ENCODE measurements at regions not wholly inside any gene's neighbourhood (a gene's known extent, or its start where the extent isn't known, plus 50 kb on each side); places are given as distances from the start of the nearest gene placed in this dataset.

DNA sequence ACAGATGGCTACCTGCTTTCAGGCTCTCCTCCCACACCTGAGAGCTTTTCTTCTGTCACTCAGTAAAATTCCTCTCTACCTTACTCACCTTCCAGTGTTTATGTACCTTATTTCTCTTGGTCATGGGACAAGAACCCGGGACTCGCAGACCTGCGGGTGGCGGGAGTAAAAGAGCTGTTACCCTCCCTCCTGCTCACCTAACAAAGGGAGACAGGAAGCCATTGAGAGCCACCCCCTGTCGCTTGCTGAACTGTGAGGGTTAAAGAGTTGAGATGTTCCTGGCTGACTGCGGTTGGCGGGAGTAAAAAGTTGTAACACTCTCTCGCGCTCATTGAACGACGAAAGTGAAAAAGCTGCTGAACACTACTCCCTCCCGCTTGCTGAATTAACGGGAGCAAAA lies 1935.1 kb upstream of the FLRT2 start (continued):
- TF ChIP-seq, protein P1, sequence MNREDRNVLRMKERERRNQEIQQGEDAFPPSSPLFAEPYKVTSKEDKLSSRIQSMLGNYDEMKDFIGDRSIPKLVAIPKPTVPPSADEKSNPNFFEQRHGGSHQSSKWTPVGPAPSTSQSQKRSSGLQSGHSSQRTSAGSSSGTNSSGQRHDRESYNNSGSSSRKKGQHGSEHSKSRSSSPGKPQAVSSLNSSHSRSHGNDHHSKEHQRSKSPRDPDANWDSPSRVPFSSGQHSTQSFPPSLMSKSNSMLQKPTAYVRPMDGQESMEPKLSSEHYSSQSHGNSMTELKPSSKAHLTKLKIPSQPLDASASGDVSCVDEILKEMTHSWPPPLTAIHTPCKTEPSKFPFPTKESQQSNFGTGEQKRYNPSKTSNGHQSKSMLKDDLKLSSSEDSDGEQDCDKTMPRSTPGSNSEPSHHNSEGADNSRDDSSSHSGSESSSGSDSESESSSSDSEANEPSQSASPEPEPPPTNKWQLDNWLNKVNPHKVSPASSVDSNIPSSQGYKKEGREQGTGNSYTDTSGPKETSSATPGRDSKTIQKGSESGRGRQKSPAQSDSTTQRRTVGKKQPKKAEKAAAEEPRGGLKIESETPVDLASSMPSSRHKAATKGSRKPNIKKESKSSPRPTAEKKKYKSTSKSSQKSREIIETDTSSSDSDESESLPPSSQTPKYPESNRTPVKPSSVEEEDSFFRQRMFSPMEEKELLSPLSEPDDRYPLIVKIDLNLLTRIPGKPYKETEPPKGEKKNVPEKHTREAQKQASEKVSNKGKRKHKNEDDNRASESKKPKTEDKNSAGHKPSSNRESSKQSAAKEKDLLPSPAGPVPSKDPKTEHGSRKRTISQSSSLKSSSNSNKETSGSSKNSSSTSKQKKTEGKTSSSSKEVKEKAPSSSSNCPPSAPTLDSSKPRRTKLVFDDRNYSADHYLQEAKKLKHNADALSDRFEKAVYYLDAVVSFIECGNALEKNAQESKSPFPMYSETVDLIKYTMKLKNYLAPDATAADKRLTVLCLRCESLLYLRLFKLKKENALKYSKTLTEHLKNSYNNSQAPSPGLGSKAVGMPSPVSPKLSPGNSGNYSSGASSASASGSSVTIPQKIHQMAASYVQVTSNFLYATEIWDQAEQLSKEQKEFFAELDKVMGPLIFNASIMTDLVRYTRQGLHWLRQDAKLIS (CRISPR knock-in tag; IDR thresholded peaks at IDR 0.05; ENCODE audit: borderline replicate concordance), result no peak
- TF ChIP-seq, protein P2, sequence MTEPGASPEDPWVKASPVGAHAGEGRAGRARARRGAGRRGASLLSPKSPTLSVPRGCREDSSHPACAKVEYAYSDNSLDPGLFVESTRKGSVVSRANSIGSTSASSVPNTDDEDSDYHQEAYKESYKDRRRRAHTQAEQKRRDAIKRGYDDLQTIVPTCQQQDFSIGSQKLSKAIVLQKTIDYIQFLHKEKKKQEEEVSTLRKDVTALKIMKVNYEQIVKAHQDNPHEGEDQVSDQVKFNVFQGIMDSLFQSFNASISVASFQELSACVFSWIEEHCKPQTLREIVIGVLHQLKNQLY (CRISPR knock-in tag; IDR thresholded peaks at IDR 0.05), result no peak
- TF ChIP-seq ZNF121 (CRISPR knock-in tag; IDR thresholded peaks at IDR 0.05) (no peak), TP53 (CRISPR knock-in tag; IDR thresholded peaks at IDR 0.05) (no peak)
- TF ChIP-seq, protein P3, sequence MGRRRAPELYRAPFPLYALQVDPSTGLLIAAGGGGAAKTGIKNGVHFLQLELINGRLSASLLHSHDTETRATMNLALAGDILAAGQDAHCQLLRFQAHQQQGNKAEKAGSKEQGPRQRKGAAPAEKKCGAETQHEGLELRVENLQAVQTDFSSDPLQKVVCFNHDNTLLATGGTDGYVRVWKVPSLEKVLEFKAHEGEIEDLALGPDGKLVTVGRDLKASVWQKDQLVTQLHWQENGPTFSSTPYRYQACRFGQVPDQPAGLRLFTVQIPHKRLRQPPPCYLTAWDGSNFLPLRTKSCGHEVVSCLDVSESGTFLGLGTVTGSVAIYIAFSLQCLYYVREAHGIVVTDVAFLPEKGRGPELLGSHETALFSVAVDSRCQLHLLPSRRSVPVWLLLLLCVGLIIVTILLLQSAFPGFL (CRISPR knock-in tag; IDR thresholded peaks at IDR 0.05; ENCODE audit: borderline replicate concordance), result no peak
- TF ChIP-seq, protein P4, sequence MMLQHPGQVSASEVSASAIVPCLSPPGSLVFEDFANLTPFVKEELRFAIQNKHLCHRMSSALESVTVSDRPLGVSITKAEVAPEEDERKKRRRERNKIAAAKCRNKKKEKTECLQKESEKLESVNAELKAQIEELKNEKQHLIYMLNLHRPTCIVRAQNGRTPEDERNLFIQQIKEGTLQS (CRISPR knock-in tag; conservative IDR thresholded peaks at IDR 0.05), result no peak

DNA sequence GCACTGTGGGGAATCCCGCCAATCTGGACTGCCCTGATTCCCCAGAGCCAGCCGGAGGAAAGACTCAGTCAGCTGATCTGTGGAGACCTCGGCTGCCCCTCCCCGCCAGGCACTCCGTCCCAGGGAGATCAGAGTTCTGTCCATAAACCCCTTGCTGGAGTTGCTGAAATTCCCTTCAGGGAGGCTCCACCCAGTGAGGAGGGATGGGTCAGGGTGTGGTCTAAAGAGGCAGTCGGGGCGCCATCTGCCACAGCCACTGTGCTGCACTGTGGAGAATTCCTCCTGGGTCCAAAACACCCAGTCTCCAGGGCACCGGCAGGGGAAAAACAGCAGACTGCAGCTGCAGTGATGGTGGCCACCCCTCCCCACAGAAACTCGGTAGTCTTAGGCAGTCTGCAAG lies 1922.3 kb upstream of the FLRT2 start:
- TF ChIP-seq CREB1 (CRISPR knock-in tag; IDR thresholded peaks at IDR 0.05) (no peak), MYBL2 (CRISPR knock-in tag; IDR thresholded peaks at IDR 0.05) (no peak), OVOL2 (CRISPR knock-in tag; IDR thresholded peaks at IDR 0.05; ENCODE audit: borderline replicate concordance) (no peak), ZNF423 (CRISPR knock-in tag; IDR thresholded peaks at IDR 0.05) (no peak), TCF7 (CRISPR knock-in tag; IDR thresholded peaks at IDR 0.05; ENCODE audit: low read depth) (no peak), GRHL2 (CRISPR knock-in tag; IDR thresholded peaks at IDR 0.05; ENCODE audit: insufficient replicate concordance, severe bottlenecking) (no peak)
- TF ChIP-seq, protein P5, sequence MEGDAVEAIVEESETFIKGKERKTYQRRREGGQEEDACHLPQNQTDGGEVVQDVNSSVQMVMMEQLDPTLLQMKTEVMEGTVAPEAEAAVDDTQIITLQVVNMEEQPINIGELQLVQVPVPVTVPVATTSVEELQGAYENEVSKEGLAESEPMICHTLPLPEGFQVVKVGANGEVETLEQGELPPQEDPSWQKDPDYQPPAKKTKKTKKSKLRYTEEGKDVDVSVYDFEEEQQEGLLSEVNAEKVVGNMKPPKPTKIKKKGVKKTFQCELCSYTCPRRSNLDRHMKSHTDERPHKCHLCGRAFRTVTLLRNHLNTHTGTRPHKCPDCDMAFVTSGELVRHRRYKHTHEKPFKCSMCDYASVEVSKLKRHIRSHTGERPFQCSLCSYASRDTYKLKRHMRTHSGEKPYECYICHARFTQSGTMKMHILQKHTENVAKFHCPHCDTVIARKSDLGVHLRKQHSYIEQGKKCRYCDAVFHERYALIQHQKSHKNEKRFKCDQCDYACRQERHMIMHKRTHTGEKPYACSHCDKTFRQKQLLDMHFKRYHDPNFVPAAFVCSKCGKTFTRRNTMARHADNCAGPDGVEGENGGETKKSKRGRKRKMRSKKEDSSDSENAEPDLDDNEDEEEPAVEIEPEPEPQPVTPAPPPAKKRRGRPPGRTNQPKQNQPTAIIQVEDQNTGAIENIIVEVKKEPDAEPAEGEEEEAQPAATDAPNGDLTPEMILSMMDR (IDR thresholded peaks at IDR 0.05), result no peak
- TF ChIP-seq, protein P6, sequence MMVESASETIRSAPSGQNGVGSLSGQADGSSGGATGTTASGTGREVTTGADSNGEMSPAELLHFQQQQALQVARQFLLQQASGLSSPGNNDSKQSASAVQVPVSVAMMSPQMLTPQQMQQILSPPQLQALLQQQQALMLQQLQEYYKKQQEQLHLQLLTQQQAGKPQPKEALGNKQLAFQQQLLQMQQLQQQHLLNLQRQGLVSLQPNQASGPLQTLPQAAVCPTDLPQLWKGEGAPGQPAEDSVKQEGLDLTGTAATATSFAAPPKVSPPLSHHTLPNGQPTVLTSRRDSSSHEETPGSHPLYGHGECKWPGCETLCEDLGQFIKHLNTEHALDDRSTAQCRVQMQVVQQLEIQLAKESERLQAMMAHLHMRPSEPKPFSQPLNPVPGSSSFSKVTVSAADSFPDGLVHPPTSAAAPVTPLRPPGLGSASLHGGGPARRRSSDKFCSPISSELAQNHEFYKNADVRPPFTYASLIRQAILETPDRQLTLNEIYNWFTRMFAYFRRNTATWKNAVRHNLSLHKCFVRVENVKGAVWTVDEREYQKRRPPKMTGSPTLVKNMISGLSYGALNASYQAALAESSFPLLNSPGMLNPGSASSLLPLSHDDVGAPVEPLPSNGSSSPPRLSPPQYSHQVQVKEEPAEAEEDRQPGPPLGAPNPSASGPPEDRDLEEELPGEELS (CRISPR knock-in tag; IDR thresholded peaks at IDR 0.05), result no peak
- Mint-ChIP-seq H3K4me3 (no peak overlapping the region), H3K27ac (no peak overlapping the region), H3K36me3 (no peaks in the 10 kb centered on the region), H3K9me3 (peaks cover 30% of the 10 kb centered on the region), H3K4me1 (no peaks in the 10 kb centered on the region), H3K27me3 (ENCODE audit: low read depth) (no peaks in the 10 kb centered on the region)
- DNase-seq (ENCODE audit: low spot score), result no peak
- ChIA-PET CTCF (no interaction called here), POLR2A (no interaction called here)
- peak; percentile 72 for ATAC-seq

DNA sequence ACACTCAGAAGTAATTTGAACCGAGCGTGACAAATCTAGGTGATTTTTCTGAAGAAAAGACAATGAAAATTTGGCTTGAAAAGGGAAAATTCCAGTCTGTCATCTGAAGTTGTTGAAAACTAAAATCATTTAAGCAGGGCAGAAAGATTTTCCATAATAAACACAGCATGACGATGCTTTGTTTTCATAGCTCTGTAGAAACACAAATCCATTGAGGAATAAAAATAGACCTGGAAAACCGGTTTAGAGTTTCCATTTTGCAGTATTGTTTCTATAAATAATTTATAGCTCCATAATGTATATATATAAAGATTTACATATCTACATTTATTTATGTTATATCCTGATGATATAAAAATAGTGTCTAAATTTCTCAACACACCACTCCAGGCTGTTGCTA lies 1918.5 kb upstream of the FLRT2 start:
- Mint-ChIP-seq H3K36me3 (no peaks in the 10 kb centered on the region), H3K4me3 (no peak overlapping the region), H3K27me3 (ENCODE audit: low read depth) (no peaks in the 10 kb centered on the region), H3K9me3 (peaks cover 9% of the 10 kb centered on the region; the same call in 1 of the 2 replicates), H3K27ac (no peak overlapping the region), H3K4me1 (peaks cover 5% of the 10 kb centered on the region)
- ChIA-PET POLR2A (no interaction called here), CTCF (interaction anchor here (0.5 kb wide), 1 partner anchor 14 kb away, joined by 3 read pairs; no protein-coding TSS in a partner anchor)
- DNase-seq (ENCODE audit: low spot score) (no peak), ATAC-seq (no peak)
- TF ChIP-seq, protein P7, sequence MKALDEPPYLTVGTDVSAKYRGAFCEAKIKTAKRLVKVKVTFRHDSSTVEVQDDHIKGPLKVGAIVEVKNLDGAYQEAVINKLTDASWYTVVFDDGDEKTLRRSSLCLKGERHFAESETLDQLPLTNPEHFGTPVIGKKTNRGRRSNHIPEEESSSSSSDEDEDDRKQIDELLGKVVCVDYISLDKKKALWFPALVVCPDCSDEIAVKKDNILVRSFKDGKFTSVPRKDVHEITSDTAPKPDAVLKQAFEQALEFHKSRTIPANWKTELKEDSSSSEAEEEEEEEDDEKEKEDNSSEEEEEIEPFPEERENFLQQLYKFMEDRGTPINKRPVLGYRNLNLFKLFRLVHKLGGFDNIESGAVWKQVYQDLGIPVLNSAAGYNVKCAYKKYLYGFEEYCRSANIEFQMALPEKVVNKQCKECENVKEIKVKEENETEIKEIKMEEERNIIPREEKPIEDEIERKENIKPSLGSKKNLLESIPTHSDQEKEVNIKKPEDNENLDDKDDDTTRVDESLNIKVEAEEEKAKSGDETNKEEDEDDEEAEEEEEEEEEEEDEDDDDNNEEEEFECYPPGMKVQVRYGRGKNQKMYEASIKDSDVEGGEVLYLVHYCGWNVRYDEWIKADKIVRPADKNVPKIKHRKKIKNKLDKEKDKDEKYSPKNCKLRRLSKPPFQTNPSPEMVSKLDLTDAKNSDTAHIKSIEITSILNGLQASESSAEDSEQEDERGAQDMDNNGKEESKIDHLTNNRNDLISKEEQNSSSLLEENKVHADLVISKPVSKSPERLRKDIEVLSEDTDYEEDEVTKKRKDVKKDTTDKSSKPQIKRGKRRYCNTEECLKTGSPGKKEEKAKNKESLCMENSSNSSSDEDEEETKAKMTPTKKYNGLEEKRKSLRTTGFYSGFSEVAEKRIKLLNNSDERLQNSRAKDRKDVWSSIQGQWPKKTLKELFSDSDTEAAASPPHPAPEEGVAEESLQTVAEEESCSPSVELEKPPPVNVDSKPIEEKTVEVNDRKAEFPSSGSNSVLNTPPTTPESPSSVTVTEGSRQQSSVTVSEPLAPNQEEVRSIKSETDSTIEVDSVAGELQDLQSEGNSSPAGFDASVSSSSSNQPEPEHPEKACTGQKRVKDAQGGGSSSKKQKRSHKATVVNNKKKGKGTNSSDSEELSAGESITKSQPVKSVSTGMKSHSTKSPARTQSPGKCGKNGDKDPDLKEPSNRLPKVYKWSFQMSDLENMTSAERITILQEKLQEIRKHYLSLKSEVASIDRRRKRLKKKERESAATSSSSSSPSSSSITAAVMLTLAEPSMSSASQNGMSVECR (CRISPR knock-in tag; IDR thresholded peaks at IDR 0.05; ENCODE audit: borderline replicate concordance), result no peak
- TF ChIP-seq, protein P6 (CRISPR knock-in tag; IDR thresholded peaks at IDR 0.05), result no peak
- TF ChIP-seq ZNF396 (CRISPR knock-in tag; IDR thresholded peaks at IDR 0.05; ENCODE audit: borderline replicate concordance) (no peak), SOX15 (CRISPR knock-in tag; IDR thresholded peaks at IDR 0.05) (no peak)

Data from WTC11 (cell line).